GM23248 (cell line): ENCODE measurements at regions not wholly inside any gene's neighbourhood (a gene's known extent, or its start where the extent isn't known, plus 50 kb on each side); places are given as distances from the start of the nearest gene placed in this dataset.
A peak's percentile ranks its signal among the peaks of the same experiment; 100 is the strongest.

ENCODE experiments used
- DNase-seq: peaks from one replicate; pipeline ENCODE4 v3.0.0-alpha.2; 2015
- H2AFZ ChIP-seq: fragments of 200-600 bp; sonication (generic); 2 replicates; pipeline ENCODE4 v1.6.1; 2016; ENCODE audit warnings: antibody characterized with exemption
- H3F3A ChIP-seq: fragments of 200-600 bp; sonication (generic); 2 replicates; pipeline ENCODE4 v1.6.1; 2016; ENCODE audit warnings: mild to moderate bottlenecking, antibody characterized with exemption, mixed run types; ENCODE audit not compliant: insufficient read depth
- H3K27ac ChIP-seq: fragments of 200-600 bp; sonication (generic); 2 replicates; pipeline ENCODE4 v1.5.1; 2016; ENCODE audit warnings: mild to moderate bottlenecking
- H3K27me3 ChIP-seq: fragments of 200-600 bp; sonication (generic); replicated peaks from 2 replicates; pipeline ENCODE4 v1.6.1; 2016; ENCODE audit warnings: mild to moderate bottlenecking; ENCODE audit not compliant: insufficient read depth
- H3K36me3 ChIP-seq: fragments of 200-600 bp; sonication (generic); 2 replicates; pipeline ENCODE4 v1.6.1; 2016; ENCODE audit warnings: low read depth, mild to moderate bottlenecking
- H3K4me1 ChIP-seq: fragments of 200-600 bp; sonication (generic); 2 replicates; pipeline ENCODE4 v1.6.1; 2016; ENCODE audit warnings: mild to moderate bottlenecking; ENCODE audit not compliant: insufficient read depth
- H3K4me2 ChIP-seq: fragments of 200-600 bp; sonication (generic); one replicate; pipeline ENCODE4 v1.6.1; 2016; ENCODE audit warnings: mild to moderate bottlenecking; ENCODE audit not compliant: unreplicated experiment
- H3K4me3 ChIP-seq: fragments of 200-600 bp; sonication (generic); 2 replicates; pipeline ENCODE4 v1.5.1; 2016; ENCODE audit warnings: mild to moderate bottlenecking
- H3K79me2 ChIP-seq: fragments of 200-600 bp; sonication (generic); 2 replicates; pipeline ENCODE4 v1.6.1; 2016; ENCODE audit warnings: mild to moderate bottlenecking; ENCODE audit not compliant: insufficient read depth
- H3K9ac ChIP-seq: fragments of 200-600 bp; sonication (generic); 2 replicates; pipeline ENCODE4 v1.6.1; 2016; ENCODE audit warnings: mild to moderate bottlenecking
- H3K9me2 ChIP-seq: fragments of 200-600 bp; sonication (generic); 2 replicates; pipeline ENCODE4 v1.6.1; 2016; ENCODE audit warnings: mixed run types, mild to moderate bottlenecking, moderate library complexity; ENCODE audit not compliant: insufficient read depth
- H3K9me3 ChIP-seq: fragments of 200-600 bp; sonication (generic); one replicate; pipeline ENCODE4 v1.6.1; 2017; ENCODE audit warnings: low read depth
- H4K20me1 ChIP-seq: fragments of 200-600 bp; sonication (generic); 2 replicates; pipeline ENCODE4 v1.6.0; 2016; ENCODE audit not compliant: insufficient read depth
- EZH2 ChIP-seq: fragments of 200-600 bp; sonication (generic); IDR thresholded peaks from 2 replicates; pipeline ENCODE4 v1.6.1; 2018; ENCODE audit warnings: antibody characterized with exemption, mild to moderate bottlenecking; ENCODE audit not compliant: insufficient read depth, poor library complexity, severe bottlenecking
- EZH2phosphoT487 ChIP-seq: fragments of 200-600 bp; sonication (generic); IDR thresholded peaks from 2 replicates; pipeline ENCODE4 v1.6.1; 2018; ENCODE audit warnings: antibody characterized with exemption, moderate library complexity, mild to moderate bottlenecking, low read depth; ENCODE audit not compliant: insufficient read depth
- WGBS, 2 experiments: methylation state at CpG; one replicate each; pipeline ENCODE4 v1.1.6; 2015 to 2017; ENCODE audit warnings: low lambda C conversion rate in 2 of 2, low coverage in 1 of 2; ENCODE audit errors: missing lambda C conversion rate in 2 of 2; 5-methylcytosine and 5-hydroxymethylcytosine counted together
- in situ Hi-C: fragments of 300-500 bp; cut with MboI; formaldehyde crosslinking; loops from 2 replicates; pipeline ENCODE4 v1.15.0; 2020

DNA sequence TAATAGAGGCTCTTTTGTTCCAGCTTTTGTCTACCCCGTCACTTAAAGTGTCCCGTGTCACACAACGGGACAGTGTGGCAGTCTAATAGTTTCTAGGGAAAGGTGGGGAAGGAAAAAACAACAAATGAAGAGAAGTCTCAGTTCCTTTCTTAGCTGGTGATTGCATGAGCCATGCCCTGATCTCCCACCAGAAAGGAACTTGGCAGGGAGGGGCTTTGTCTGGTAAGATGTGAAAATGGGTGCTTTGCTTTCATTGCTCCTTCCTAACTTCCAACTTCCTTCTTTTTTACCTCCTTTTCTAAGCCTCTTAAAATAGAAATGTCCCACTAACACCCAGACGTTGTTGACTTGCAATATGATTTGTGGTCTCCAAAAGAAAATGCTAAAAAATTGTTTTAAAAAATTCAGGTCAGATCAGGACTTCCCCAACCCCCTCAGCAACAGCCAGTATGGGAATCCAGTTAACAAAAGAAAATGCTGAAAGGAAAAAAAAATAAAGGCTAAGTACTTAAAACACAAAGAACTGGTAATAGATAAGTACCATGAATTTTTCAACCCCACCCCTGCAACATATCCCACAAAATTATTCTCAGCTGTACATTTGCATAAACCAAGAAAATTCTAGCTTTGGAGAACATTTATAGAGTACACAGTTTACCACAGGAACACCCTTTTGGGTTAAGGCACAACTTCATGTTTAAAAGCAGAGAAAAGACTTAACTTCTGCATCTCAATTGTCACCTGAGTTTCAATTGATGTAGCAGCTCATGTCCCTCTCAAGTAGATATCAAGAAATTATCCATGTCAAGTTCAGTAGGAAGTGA lies 106.2 kb downstream of the NIBAN1 start:
- no peak for TF ChIP-seq EZH2phosphoT487
- Histone ChIP-seq H3K4me2 (no peak overlapping the region), H3K27me3 (no peaks in the 10 kb centered on the region), H3K4me3 (no peak overlapping the region), H3K4me1 (peaks cover 14% of the 10 kb centered on the region), H3F3A (peaks cover 26% of the 10 kb centered on the region), H2AFZ (no peak overlapping the region), H3K9me2 (no peaks in the 10 kb centered on the region), H3K27ac (no peak overlapping the region), H3K9ac (no peak overlapping the region), H3K36me3 (no peaks in the 10 kb centered on the region), H3K9me3 (no peaks in the 10 kb centered on the region), H4K20me1 (no peaks in the 10 kb centered on the region; the same call in 1 of the 2 replicates), H3K79me2 (no peaks in the 10 kb centered on the region)
- 84 to 91% methylated on average over 4 of the region's 4 CpGs for WGBS, 2 experiments
- DNase-seq, result no peak
- in situ Hi-C loops, result no loop called here

DNA sequence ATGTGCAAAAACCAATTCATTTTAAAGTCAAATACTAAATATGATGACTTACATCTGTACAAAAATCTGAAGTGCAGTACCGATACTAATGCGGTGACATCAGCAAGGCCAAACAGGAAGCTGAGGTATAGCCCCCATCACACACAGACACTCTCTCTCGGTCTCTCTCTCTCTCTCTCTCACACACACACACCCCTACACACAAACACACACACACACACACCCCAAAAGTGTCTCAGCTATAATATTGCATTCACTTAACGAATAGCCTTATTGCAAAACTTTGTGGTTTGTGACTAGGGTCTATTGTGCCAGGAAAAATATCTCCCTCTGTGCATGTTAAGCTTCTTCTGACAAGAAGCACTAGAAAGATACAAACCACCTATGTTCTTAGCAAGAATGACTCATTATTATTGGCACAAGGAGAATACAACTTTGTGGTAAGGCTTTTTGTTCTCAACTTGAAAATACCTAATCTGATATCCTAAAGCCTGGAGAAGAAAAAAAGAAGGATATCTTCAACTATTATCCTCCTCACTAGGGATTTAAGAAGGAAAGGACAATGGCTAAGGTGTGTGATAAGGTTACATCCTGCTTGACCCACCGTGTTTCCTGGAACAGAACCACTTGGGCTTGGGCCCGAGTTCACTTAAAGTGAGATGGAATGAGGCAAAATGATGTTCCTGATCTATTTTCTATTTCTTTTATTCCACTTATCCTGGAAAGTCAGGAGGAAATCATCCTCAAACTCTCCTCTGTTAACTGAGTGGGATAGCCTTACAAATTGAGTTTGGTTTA lies 107.1 kb downstream of the NIBAN1 start:
- no peak for TF ChIP-seq EZH2phosphoT487
- TF ChIP-seq EZH2, result no peak
- peak; percentile 90 for DNase-seq
- WGBS, 2 experiments, result 55 to 58% methylated on average over 6 of the region's 6 CpGs
- Histone ChIP-seq H3F3A (peaks cover 26% of the 10 kb centered on the region), H3K27me3 (no peaks in the 10 kb centered on the region), H3K4me3 (no peak overlapping the region), H3K4me2 (peak overlapping the region; percentile 23), H3K79me2 (no peaks in the 10 kb centered on the region), H3K27ac (peak overlapping the region; percentile 26; the same call in 1 of the 2 replicates), H4K20me1 (no peaks in the 10 kb centered on the region; the same call in 1 of the 2 replicates), H2AFZ (no peak overlapping the region), H3K9me2 (no peaks in the 10 kb centered on the region), H3K36me3 (no peaks in the 10 kb centered on the region), H3K9me3 (no peaks in the 10 kb centered on the region), H3K9ac (no peak overlapping the region), H3K4me1 (peaks cover 14% of the 10 kb centered on the region)
- in situ Hi-C loops, result no loop called here

DNA sequence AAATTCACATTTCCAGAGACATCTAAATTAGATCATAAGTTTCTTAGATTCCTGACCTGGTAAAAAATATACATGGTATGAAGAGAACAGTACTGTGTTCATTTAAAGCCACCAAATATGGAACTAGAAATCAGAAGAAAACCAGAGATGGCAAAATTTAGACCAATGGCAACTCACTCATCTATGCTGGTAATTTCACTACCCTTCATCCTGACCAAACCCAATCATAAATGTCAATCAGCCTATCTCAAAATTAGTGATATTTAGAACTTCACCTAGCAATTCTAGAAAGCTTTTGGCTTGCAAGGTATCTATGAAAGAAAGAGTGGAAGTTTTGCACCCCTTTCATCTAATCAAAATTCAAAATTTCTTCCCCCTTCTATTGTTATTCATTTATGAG lies 107.7 kb downstream of the NIBAN1 start:
- Histone ChIP-seq H3K9me2 (no peaks in the 10 kb centered on the region), H3K27ac (no peak overlapping the region), H3K4me2 (no peak overlapping the region), H2AFZ (no peak overlapping the region), H4K20me1 (no peaks in the 10 kb centered on the region; the same call in 1 of the 2 replicates), H3K9me3 (no peaks in the 10 kb centered on the region), H3K4me1 (peaks cover 14% of the 10 kb centered on the region), H3K36me3 (no peaks in the 10 kb centered on the region), H3K4me3 (no peak overlapping the region), H3K79me2 (no peaks in the 10 kb centered on the region), H3K27me3 (no peaks in the 10 kb centered on the region), H3F3A (peaks cover 26% of the 10 kb centered on the region), H3K9ac (no peak overlapping the region)
- TF ChIP-seq EZH2 (no peak), EZH2phosphoT487 (no peak)
- in situ Hi-C loops, result no loop called here
- no peak for DNase-seq

DNA sequence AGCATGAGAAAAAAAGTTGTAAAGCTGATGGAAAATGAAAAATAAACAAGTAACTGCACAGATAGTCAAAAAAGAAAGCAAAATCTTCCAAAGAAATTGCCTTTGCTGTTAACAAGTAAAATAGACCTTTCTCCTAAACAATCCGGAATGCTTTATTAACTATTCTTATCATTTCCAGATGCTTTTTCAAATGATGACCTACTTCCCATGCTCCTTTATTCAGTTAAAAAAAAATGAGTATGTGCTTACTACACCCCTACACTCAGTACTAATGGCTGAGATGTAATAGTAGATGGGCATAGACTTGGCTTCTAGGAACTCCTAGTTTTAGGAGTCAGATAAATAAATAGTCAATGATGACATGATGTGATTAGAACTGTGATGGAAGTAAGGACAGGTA lies 108.5 kb downstream of the NIBAN1 start:
- no peak overlapping the region for H3K27ac ChIP-seq
- WGBS, 2 experiments, result 33 to 40% methylated on average over 1 of the region's 1 CpG
- in situ Hi-C loops, result no loop called here

More for the DNA sequence above, 108.5 kb downstream of the NIBAN1 start:
- Histone ChIP-seq H3K79me2 (no peaks in the 10 kb centered on the region), H3K4me2 (no peak overlapping the region), H3K9me2 (no peaks in the 10 kb centered on the region), H3K27me3 (no peaks in the 10 kb centered on the region), H4K20me1 (no peaks in the 10 kb centered on the region; the same call in 1 of the 2 replicates), H3K36me3 (no peaks in the 10 kb centered on the region), H3K9ac (no peak overlapping the region), H3K4me1 (peaks cover 15% of the 10 kb centered on the region), H3K9me3 (no peaks in the 10 kb centered on the region), H2AFZ (no peak overlapping the region), H3K4me3 (no peak overlapping the region), H3F3A (peaks cover 28% of the 10 kb centered on the region)
- TF ChIP-seq EZH2phosphoT487 (no peak), EZH2 (no peak)
- DNase-seq, result no peak
